ENCODE measurements at regions not wholly inside any gene's neighbourhood (a gene's known extent, or its start where the extent isn't known, plus 50 kb on each side); places are given as distances from the start of the nearest gene placed in this dataset.
A peak's percentile ranks its signal among the peaks of the same experiment; 100 is the strongest.

DNA sequence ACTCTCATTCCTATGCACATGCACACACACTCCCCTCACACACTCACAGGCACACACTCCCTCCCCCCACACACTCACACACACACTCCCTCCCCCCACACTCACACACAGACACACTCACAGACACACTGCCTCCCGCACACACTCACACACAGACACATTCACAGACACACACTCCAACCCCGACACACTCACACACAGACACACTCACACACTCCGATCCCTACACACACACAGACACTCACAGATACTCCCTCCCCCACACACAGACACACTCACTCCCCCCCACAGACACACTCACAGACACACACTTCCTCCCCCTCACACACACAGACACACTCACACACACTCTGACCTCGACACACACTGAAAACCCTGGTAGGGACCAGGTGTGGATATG, 176.2 kb downstream of the TFAP2C start:
- DNase-seq: no peak

DNA sequence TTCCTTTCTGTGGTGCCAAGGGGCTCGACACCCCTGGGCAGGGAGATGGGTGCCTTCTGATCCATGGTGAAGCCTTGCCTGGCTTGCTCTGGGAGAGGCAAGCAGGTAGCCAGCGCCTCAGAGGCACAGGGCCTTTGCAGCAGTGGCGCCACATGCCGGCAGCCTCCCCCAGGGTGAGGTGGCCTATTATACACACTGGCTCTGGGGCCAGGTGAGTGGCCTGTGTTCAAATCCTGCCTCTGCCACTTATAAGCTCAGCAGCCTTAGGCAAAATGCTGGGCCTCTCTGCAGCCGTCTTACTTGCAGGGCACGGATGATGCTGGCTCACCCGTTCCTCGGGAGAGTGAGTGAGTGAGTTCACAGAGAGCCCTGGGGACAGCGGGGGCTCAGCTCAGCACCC, 176.9 kb downstream of the TFAP2C start:
- DNase-seq: no peak

DNA sequence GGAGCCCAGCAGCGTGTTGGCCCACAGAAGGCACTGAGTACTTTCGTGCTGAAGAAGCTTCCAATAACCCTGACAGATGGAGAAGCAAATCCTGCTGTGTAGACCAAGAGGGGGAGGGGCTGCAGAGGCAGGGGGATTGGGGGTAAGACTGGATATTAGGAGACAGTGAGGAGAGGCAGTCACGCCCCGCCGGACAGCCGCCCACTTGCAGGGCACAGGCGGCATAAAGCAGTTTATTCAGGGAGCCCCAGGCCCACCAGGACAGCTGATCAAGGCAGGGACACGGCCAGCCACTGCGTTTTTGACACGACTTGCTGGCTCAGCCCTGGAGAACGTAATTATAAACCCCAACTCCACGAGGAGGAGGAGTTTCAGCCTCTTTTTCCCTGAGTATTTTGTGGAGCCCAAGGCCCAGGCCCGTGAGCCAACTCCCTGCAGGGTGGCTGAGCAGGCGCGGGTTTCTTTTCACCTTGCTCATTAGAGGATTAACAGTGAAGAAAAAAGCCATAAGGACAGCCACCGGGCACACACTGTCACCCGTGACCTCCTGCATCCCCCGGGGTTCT, 177.9 kb downstream of the TFAP2C start:
- no peak for DNase-seq

DNA sequence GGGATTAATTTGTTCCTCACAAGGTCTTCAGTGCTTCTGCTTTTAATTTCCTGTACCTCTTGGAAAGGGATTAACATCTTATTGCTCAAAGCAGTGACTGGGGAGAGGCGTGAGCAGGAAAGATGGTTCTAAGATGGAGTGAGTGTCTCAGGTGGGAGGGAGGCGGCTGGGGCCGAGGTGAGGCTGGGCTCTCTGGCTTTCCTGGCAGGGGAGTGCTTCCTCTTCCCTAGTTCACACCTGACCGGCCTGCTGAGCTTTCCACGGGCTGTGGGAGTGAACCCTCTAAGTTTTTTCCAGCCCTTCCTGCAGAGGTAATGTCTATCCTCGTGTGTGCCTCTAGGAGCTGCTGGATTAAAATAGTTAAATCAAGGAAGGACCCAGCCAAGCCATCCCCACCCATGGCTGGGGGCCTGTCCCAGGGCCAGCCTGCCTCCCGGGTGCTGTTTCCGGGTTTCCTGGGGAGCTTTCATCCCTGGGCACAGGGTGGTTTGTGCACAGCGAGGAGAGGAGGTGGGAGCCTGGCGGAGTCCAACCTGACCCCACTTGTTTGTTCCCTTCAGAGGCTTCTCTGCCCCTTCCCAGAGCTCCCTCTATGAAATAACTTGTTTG, 179.1 kb downstream of the TFAP2C start:
- DNase-seq: no peak

DNA sequence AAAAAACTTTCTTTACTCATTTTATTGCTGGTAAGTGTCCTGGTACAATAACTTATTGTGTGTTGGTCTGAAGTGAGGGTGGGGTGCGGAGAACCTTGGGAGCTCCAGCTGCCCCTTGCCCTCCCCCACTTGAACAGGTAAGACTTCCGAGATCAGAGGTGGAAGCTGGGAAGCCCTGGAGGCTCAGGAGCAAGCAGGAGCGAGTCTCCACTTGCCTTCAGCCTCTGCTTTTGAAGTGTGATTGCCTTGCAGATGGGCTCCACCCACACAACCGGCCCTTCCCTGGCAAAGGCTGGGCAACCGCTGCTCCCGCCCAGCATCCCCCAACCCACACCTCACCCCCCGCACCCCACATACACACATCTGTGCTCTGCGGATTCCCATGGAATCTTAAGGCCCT, 179.6 kb downstream of the TFAP2C start:
- no peak for DNase-seq

DNA sequence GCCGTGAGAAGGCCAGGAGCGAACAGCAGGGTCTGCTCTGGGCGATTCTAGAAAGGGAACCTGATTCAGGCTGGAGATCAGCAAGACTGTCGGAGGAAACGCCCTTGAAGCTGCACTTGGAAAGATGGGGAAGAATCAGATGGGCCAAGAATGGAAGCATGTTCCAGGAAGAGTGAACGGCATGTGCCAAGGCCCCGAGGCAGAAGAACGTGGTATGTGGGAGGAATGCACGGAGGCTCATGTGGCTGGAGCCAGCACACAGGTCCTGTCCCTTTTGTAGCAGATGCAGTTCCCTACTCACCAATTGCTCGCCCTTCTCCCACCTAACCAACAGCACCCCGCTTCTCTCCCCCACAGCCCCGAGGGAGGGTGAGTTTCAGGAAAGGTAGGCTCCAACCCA, 180.6 kb downstream of the TFAP2C start:
- DNase-seq: no peak

DNA sequence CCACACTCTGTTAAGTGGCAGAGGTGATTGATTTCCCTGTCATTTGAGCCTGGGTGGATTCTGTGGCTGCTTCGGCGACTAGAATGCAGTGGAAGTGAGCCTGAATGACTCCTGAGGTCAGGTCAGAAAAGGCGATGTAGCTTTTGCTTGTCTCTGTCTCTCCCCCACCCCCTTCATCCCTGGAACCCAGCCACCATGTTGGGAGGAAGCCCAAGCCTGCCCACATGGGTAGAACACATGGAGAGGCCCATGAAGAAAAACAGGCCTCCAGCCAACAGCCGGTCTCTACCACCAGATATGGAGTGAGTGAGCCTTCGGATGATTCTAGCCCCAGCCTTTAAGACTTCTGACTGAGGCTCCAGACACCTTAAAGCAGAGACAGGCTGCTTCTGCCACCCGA, 181.0 kb downstream of the TFAP2C start:
- DNase-seq: no peak

DNA sequence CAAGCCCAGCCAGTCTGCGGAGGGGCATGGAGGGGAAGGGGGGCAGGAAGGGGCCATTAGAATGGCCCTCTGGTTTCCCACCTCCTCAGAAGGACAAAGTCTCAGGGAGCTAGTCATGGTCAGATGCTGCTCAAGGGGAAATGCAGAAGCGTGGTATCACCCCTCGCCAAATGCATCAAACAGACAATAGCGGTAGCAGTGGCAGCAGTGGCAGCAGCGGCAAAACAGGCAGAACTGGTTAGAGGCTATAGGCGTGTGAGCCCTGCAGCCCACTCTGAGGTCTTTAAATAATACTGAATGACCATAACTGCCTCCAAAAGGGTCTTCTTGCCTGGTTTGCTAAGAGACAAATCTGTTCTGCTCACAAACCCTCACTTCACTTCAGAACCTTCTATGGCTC, 186.7 kb downstream of the TFAP2C start:
- no peak for DNase-seq

DNA sequence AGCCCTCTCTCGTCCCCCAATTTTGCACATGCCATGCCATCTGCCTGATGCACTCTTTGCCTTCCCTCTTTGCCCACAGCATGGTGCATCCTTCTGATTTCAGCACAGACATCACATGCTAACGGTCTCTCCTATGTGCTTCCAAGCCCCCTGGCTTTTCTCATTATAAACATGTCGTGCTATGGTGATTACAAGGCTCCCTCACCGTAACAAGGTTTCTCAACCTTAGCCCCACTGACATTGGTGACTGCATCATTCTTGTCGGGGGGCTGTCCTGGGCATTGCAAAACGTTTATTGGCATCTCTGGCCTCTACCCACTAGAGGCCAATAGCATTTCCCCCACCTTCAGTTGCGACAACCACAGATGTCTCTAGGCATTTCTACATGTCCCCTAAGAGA, 187.2 kb downstream of the TFAP2C start:
- DNase-seq: no peak

DNA sequence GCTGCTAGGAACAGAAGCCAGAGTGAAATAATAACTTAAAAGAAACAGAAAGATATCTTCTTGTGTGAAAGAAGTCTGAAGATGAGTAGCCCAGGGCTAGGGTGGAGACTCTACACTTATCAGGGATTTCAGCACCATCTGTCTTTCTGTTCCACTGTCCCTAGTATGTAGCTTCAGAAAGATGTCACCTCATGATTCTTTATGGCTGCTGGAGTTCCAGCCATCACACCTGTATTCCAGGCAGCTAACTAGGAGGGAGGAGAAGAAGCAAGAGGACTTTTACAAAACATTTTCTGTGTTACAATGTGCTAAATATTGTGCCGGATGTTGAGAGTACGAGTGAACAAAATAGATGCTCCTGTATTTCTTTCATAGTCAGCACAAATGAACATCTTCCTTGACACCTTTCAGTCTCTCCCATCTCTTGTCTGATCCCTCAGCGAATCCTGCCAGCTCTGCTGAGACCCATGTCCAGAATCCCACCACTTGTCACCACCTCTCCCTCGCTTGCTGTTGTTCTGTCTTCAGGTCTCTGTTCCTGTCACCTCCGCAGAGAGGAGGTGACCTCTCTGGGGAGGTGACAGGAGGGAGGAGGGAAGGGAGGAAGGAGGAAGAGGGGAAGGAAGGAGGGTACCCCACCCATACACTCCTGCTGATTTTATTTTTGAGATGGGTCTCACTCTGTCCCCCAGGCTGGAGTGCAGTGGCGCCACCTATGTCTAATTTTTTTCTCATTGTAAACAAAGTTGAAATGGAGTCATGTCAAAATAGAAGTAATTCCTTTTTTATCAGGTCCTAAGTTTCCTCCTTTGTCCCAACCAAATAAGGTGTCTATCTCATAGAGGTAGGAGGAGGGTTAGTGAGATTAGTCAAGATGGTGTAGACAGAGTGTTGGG, 188.9 kb downstream of the TFAP2C start:
- no peak for DNase-seq

DNA sequence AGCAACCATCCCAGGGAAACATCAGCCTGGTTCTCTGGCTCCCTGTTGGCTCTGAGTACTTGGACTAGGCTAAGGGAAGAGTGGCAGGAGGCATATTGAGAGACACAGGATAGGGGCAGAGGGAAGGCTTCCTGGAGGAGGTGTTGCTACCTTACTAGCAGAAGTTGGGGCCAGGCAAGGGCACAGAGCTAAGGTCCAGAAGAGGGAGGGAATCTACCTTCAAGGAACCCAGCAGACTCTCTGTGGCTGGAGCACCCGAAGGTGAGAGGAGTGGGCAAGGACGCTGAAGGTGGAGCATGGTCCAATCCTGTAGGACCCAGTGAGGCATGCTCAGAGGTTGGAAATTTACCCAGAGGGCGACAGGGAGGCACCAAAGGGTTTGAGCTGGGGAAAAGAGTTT, 191.9 kb downstream of the TFAP2C start:
- DNase-seq: no peak

DNA sequence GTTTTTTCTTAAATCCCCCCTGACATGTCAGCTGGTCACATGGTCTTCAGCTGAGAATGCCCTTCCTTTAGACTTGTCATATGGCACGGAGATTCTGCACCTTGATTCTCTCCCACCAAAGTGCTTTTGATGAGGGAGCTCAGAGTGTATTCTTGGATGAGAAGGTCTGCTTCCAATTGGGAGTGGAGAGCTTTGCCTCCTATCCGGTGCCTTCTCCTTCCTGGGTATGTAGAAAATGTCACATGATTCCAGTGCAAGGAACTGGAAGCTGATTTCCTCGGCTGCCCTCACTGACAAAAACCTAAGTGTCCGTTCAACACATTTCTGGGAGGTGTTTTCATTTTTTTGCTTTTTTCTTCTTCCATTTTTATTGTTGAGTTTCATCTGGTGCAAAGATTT, 197.2 kb downstream of the TFAP2C start:
- DNase-seq: no peak

DNA sequence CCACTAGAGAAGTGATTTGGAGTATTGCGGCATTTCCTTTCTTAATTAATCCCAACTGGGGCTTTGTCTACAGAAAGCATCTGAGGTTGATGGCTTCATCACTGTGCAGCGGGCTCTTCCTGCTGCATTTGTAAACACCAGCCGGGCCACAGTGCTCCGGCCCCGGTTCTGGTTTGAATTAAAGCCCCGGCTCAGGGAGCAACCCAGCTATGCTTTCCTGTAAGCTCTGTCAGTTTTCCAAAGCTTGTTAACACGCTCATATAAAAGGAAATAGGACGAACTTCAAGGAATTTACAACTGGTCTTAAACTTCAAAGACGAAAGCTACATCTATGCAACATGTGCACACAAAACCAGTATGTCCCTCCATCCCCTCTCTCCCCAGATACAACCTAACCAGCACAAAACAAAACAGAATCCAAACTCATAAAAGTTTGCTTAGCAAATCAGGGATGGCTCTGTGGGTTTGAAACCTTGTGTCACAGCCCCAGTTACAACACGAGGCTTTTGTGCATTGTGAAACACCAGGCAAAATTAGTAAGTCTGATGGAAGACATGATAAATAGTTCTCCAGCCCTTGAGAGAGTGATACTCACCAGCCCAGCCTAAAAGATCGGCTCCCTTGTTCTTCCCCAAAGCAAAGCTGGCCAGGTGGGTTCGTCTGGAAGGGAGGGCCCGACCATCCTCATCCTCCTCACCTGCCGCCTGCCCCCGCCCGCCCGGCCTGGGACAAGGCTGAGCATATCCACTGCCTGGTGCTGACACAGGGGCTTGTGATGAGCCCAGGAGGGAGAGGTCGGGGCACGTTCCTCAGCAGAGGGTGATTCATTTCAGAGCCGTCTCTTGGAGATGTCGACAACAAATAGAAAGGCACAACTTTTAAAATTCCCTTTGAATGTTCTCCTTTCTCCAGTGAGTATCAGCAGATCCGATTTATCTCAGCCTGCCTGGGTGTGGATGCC, 197.9 kb downstream of the TFAP2C start:
- peak; percentile 83 for DNase-seq

DNA sequence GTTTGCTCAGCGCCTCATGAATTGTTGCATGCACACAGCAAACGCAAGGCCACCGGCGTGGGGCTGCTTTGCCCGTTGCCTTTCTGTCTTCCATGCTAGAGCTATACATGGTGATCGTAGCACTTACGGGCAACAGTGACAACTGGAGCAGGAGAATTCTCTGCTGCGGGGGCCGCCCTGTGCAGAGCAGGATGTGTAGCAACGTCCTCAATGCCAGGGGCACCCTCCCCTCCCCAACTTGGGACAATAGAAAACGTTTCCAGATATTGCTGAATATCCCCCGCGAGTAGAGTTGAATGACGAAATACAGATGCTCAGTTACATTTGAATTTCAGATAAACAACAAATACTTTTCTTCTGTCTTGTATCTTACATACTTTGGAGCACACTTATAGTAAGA, 198.7 kb downstream of the TFAP2C start:
- peak; percentile 7 for DNase-seq

DNA sequence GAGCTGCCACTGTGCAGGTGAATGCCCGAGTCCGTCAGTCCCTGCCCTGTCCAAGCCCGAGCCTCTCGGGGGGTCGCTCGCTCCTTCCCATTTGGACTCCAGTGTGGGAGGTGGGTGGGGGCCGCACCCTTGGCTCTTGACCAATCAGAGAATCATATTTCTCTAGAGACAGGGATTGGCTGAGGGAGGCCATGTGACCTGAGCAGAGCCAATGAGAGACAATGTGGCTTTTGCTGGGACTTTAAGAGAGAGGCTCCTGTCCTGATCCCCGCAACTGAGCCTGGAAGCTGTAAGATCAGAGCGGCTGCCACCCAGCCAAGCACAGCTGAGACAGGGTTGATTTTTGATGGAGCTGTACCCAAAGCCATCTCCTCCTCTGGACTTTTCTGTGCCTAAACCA, 199.3 kb downstream of the TFAP2C start:
- DNase-seq: no peak

DNA sequence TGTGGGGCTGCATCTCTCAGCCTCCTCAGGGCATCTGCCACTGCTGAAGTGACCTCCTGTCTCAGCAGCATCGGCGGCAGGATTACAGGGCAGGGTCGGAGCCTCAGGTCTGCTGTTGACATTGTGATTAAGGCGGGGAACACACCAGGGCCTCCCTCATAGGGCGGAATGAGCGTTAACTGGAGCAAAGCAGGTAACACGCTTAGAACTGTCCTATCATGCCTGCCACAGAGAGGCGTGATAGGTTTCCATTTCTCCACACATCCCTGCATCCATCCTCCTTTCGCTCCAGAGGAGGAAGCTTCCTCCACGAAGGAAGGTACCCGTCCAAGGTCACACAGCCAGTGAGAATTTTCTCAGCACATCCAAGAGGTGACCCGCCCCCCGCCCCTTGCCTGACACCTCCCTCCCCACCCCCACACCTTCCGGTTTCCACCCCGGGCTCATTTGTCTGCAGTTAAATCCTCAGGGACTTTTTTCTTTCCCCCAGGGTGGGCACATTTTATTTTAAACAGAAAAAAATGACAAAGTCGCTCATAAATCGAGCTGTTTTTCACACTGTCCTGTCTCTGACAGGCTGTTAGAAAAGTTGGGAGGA, 200.8 kb downstream of the TFAP2C start:
- DNase-seq: no peak

DNA sequence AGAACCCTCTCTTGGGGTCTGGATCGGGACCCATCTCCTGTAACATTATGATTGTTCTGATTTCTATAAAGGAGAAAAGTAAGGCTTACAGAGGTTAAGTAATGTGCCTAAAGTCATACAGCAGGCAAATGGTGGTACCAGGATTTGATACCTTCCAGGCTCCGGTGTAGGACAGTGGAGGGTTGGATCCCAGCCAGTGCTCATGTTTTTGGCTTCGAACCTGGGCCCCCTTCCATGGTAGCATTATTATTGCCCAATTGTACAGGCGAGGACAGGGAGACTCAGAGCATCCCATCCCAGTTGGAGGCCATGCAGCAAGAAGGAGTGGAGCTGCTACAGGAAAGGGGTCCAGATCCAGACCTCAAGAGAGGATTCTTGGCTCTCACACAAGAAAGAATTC, 202.7 kb downstream of the TFAP2C start:
- DNase-seq: no peak

DNA sequence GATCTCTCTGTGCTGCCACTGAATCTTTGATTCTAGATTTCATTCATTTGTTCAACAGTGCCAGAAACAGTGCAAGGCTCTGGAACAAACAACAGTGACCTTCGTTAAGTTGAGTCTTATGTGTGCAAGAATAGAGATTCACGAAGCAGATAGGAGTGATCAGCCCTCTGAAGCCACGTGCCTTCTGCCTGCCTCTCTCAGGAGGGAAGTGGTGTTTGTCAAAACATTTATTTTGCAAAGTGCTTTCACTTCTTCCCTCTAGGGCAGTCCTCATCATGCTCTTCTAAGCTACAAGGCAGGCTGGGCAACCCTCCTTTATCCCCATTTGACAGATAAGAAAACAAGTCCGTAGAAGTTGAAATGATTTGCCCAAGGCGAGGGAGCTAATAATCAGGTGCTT, 204.3 kb downstream of the TFAP2C start:
- DNase-seq: no peak

DNA sequence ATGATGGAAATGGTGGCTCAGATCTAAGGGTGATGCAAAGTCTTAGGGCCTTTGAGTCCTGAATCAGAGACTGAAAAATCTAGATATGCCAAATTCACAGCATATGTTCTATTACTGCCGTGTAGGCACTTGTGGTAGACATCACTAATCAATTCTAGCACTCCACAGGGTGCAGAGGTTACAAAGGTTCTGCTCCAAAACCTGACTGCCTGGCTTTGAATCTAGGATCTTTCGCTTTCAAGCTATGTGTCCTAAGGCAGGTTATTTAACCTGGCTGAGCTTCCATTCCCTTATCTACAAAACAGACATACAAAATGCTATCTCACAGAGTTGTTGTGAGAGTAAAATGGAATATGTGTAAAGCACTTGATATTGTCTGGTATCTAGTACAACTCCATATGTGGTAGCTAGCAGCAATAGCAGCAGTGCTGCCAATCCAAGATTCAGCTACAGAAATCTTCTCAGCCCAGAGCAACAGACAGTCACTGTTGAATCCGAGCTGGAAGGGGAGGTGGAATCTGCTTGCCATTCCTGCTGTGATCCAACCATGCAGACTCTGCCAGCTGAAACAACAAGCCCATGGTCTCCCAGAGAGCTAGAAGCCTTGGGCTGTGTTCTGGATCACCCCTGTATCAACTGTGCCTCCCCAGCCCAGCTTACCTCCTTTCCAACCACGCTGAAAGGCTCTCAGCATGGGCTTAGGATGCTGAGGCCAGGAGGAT, 206.9 kb downstream of the TFAP2C start:
- DNase-seq: peak; percentile 51

DNA sequence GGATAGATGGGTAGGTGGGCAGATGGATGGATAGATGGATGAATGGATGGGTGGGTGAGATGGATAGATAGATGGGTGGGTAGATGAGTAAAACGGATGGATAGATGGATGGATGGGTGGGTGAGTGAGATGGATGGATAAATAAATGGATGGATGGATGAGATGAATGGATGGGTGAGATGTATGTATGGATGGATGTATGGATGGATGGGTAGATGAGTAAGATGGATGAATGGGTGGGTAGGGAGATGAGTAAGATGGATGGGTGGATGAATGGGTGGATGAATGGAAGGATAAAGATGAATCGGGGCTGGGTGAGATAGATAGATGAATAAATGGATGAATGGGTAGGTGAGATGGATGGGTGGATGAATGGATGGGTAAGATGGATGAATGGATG, 210.1 kb downstream of the TFAP2C start:
- DNase-seq: no peak

DNA sequence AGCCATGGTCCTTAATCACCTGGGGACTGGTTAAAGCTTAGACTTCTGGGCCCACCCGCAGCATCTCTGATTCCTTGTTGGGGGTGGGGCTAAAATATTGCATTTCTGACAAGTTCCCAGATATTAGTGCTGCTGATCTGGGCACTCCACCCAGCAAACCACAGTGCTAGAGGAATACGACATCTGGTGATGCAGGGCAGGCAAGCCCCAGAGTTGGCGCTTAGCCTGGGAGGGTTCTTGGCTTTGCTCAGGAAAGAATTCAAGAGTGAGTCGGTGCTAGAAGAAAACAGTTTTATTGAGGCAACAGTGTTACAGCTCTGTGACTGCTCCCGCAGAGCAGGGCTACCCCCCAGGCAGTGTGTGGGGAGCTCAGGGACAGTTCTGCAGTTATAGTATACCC, 210.7 kb downstream of the TFAP2C start:
- DNase-seq: peak; percentile 43
